HUES6 (cell line): ENCODE measurements at regions not wholly inside any gene's neighbourhood (a gene's known extent, or its start where the extent isn't known, plus 50 kb on each side); places are given as distances from the start of the nearest gene placed in this dataset.

Experiments
- H3K27ac ChIP-seq: 2 replicates; pipeline ENCODE4 v1.7.0; 2013; ENCODE audit warnings: low read depth, mild to moderate bottlenecking, low read length, inconsistent platforms
- H3K27me3 ChIP-seq: 2 replicates; pipeline ENCODE4 v1.6.1; 2013; ENCODE audit warnings: low read length; ENCODE audit not compliant: control insufficient read depth, insufficient read depth
- H3K36me3 ChIP-seq: 2 replicates; pipeline ENCODE4 v1.6.1; 2013; ENCODE audit warnings: low read length; ENCODE audit not compliant: control insufficient read depth, insufficient read depth
- H3K4me1 ChIP-seq: 2 replicates; pipeline ENCODE4 v1.6.1; 2013; ENCODE audit warnings: low read length; ENCODE audit not compliant: control insufficient read depth, insufficient read depth
- H3K4me3 ChIP-seq: 2 replicates; pipeline ENCODE4 v1.5.1; 2013; ENCODE audit warnings: low read depth, low read length
- H3K9ac ChIP-seq: one replicate; pipeline ENCODE4 v1.6.1; 2013; ENCODE audit warnings: mild to moderate bottlenecking, low read length
- H3K9me3 ChIP-seq: 2 replicates; pipeline ENCODE4 v1.6.1; 2013; ENCODE audit warnings: low read depth, low read length; ENCODE audit not compliant: control insufficient read depth, insufficient read depth

- no peaks in the 10 kb centered on the region for H3K9me3 ChIP-seq
- H3K27ac ChIP-seq = no peak overlapping the region
- H3K4me1 ChIP-seq = no peaks in the 10 kb centered on the region
- H3K4me3 ChIP-seq = no peak overlapping the region
- H3K36me3 ChIP-seq = no peaks in the 10 kb centered on the region
- no peaks in the 10 kb centered on the region for H3K27me3 ChIP-seq
- no peak overlapping the region for H3K9ac ChIP-seq
These were observed 391.4 kb downstream of the SH3GL2 start for GRCh38 chr9:17970277-17970676.

GRCh38 chr9:17978773-17979172 is 399.9 kb downstream of the SH3GL2 start:
- H3K4me3 ChIP-seq = no peak overlapping the region
- H3K27me3 ChIP-seq = no peaks in the 10 kb centered on the region
- H3K36me3 ChIP-seq = no peaks in the 10 kb centered on the region
- H3K9me3 ChIP-seq = peaks cover 4% of the 10 kb centered on the region; the same call in 1 of the 2 replicates
- H3K9ac ChIP-seq = no peak overlapping the region
- no peaks in the 10 kb centered on the region for H3K4me1 ChIP-seq
- H3K27ac ChIP-seq = no peak overlapping the region

DNA sequence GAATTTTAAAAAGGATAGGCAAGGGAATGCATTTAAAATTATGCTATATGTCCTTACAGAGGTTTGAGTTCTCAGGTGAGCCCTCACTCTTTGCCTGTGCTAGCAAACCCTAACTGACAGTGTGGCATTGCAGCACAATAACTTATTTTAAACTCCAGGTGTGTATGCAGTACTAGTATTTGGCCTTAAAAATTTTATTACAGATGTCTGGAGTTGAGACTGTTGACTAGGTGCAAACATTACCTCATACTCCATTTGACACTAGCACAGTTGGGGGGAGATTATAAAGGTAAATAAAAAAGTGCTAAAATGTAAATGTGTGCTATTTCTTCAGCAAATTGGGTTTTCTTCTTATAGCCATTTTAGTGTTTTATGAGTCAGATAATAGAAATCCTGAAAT is 407.7 kb downstream of the SH3GL2 start:
- Histone ChIP-seq H3K27ac (no peak overlapping the region), H3K27me3 (no peaks in the 10 kb centered on the region), H3K4me3 (no peak overlapping the region), H3K9ac (no peak overlapping the region), H3K36me3 (no peaks in the 10 kb centered on the region), H3K9me3 (no peaks in the 10 kb centered on the region), H3K4me1 (no peaks in the 10 kb centered on the region)

DNA sequence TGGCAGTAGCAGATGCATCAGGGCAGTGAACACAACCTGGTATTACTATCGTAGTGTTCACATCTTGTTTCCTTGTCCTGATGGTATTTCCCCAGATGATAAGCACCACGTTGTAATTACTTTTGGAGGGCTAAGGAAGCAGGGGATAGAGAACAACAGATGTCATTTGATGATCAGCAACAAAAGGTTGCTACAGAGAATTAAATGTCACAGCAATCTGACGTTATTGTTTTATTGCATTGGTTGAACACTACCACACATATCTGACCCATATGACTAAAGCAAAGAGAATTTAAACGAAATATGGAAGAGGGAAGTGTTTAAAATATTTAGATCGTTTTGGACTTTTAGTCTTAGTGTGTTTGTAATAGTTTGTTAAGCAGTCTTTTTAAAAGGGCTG is 408.3 kb downstream of the SH3GL2 start:
- no peak overlapping the region for H3K9ac ChIP-seq
- H3K9me3 ChIP-seq = no peaks in the 10 kb centered on the region
- H3K4me1 ChIP-seq = no peaks in the 10 kb centered on the region
- H3K27ac ChIP-seq = no peak overlapping the region
- no peak overlapping the region for H3K4me3 ChIP-seq
- no peaks in the 10 kb centered on the region for H3K27me3 ChIP-seq
- H3K36me3 ChIP-seq = no peaks in the 10 kb centered on the region

DNA sequence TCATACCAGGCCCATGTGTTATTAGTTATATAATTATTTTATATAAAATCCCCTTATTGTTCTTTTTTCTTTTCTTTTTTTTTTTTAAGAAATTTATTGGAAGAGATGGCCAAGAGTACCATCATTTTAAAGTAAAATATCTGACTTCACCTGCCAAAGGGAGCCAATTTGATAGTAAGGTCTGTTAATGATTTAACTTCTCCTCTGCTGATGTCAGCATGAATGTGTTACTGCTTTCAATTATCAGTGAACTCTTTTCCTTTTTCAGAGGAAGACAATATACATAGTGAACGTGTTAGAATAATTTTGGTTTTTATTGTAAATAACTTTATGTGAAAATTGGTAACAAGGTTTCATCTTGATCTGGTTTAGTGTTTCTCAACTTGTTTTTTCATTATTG is 409.6 kb downstream of the SH3GL2 start:
- H3K4me1 ChIP-seq = no peaks in the 10 kb centered on the region
- H3K27ac ChIP-seq = no peak overlapping the region
- H3K36me3 ChIP-seq = no peaks in the 10 kb centered on the region
- H3K9ac ChIP-seq = no peak overlapping the region
- H3K9me3 ChIP-seq = no peaks in the 10 kb centered on the region
- H3K4me3 ChIP-seq = no peak overlapping the region
- H3K27me3 ChIP-seq = no peaks in the 10 kb centered on the region

DNA sequence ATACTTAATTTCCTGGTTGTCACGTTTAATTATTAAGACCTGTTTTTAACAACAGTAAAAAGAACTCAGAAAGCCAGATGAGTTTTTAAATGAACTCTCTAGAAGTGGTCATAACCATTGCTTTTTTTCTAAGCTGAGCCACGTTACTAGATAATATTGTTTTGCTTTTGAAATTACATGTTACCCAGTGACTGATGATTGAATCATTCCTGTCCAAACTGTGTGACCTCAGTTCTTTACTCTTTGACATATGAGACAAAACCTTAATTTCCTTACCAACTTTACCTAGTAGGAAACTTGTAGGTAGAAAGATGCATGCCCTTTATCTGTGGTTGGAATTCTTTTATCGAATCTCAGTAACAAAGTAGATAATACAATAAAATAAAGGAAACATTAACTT is 411.7 kb downstream of the SH3GL2 start:
- Histone ChIP-seq H3K9ac (no peak overlapping the region), H3K9me3 (no peaks in the 10 kb centered on the region), H3K27me3 (no peaks in the 10 kb centered on the region), H3K4me3 (no peak overlapping the region), H3K27ac (no peak overlapping the region), H3K4me1 (peaks cover 5% of the 10 kb centered on the region), H3K36me3 (no peaks in the 10 kb centered on the region)

GRCh38 chr9:17993024-17993423 is 414.2 kb downstream of the SH3GL2 start:
- Histone ChIP-seq H3K36me3 (no peaks in the 10 kb centered on the region), H3K27ac (no peak overlapping the region), H3K9me3 (no peaks in the 10 kb centered on the region), H3K9ac (no peak overlapping the region), H3K4me3 (no peak overlapping the region), H3K27me3 (no peaks in the 10 kb centered on the region), H3K4me1 (peaks cover 5% of the 10 kb centered on the region)

GRCh38 chr9:17994695-17995425 is 416.0 kb downstream of the SH3GL2 start:
- no peaks in the 10 kb centered on the region for H3K27me3 ChIP-seq
- no peaks in the 10 kb centered on the region for H3K36me3 ChIP-seq
- H3K9ac ChIP-seq = no peak overlapping the region
- H3K9me3 ChIP-seq = no peaks in the 10 kb centered on the region
- H3K4me1 ChIP-seq = peaks cover 5% of the 10 kb centered on the region
- no peak overlapping the region for H3K4me3 ChIP-seq
- H3K27ac ChIP-seq = no peak overlapping the region

DNA sequence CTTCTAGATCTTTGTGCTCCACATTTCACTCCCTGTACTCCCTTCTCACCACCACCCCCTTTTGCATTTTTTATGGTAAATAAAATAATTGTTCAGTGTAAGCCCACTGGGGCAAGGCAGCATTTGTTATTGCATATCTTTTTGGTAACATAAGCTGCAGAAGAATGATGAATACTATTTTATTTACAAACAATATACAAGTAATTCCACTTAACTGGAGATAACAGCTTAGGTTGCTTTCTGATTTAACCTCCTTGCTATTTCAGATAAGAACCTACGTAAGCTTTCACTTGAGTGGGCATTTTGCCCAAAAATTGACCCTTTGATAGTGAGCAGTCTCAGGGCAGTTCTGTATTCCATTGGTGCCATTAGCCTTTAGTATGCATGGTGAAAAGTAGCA is 417.9 kb downstream of the SH3GL2 start:
- H3K9me3 ChIP-seq = no peaks in the 10 kb centered on the region
- H3K4me1 ChIP-seq = peaks cover 5% of the 10 kb centered on the region
- no peaks in the 10 kb centered on the region for H3K27me3 ChIP-seq
- H3K9ac ChIP-seq = no peak overlapping the region
- no peak overlapping the region for H3K27ac ChIP-seq
- no peak overlapping the region for H3K4me3 ChIP-seq
- H3K36me3 ChIP-seq = no peaks in the 10 kb centered on the region

- H3K27me3 ChIP-seq = no peaks in the 10 kb centered on the region
- H3K9ac ChIP-seq = no peak overlapping the region
- no peaks in the 10 kb centered on the region for H3K4me1 ChIP-seq
- H3K36me3 ChIP-seq = no peaks in the 10 kb centered on the region
- no peak overlapping the region for H3K4me3 ChIP-seq
- no peaks in the 10 kb centered on the region for H3K9me3 ChIP-seq
- H3K27ac ChIP-seq = no peak overlapping the region
These were observed 424.0 kb downstream of the SH3GL2 start for GRCh38 chr9:18002718-18003438.

GRCh38 chr9:18006591-18006990 is 427.7 kb downstream of the SH3GL2 start:
- Histone ChIP-seq H3K4me1 (no peaks in the 10 kb centered on the region), H3K4me3 (no peak overlapping the region), H3K27me3 (no peaks in the 10 kb centered on the region), H3K9ac (no peak overlapping the region), H3K36me3 (no peaks in the 10 kb centered on the region), H3K9me3 (no peaks in the 10 kb centered on the region), H3K27ac (no peak overlapping the region)
